ENCODE measurements at regions not wholly inside any gene's neighbourhood (a gene's known extent, or its start where the extent isn't known, plus 50 kb on each side); places are given as distances from the start of the nearest gene placed in this dataset.

GRCh38 chr18:42583283-42583731, 532.2 kb downstream of the RIT2 start:
- TF ChIP-seq CTCF (conservative IDR thresholded peaks at IDR 0.05; ENCODE audit: low read length) (no peak), EZH2phosphoT487 (IDR thresholded peaks at IDR 0.05; ENCODE audit: borderline replicate concordance) (no peak)
